HG03432 (cell line): ENCODE measurements at regions not wholly inside any gene's neighbourhood (a gene's known extent, or its start where the extent isn't known, plus 50 kb on each side); places are given as distances from the start of the nearest gene placed in this dataset.

Experiments used
- ATAC-seq: cut with Tn5 transposase; IDR thresholded peaks from one replicate; pipeline ENCODE4 v1.9.1; 2021; ENCODE audit warnings: mild to moderate bottlenecking, moderate library complexity; ENCODE audit not compliant: unreplicated experiment

- no peak for ATAC-seq
Measured at GRCh38 chr10:78547905-78548304, 514.2 kb downstream of the RPS24 start.

GRCh38 chr10:78548369-78548768 lies 514.7 kb downstream of the RPS24 start:
- ATAC-seq, result no peak

- ATAC-seq, result no peak
Measured at GRCh38 chr10:78549140-78549935, 515.7 kb downstream of the RPS24 start.

- no peak for ATAC-seq
Measured at GRCh38 chr10:78550090-78550489, 516.4 kb downstream of the RPS24 start.

GRCh38 chr10:78550716-78551115 lies 517.1 kb downstream of the RPS24 start:
- no peak for ATAC-seq

- ATAC-seq, result no peak
Measured at GRCh38 chr10:78551184-78552005, 517.4 kb upstream of the ZMIZ1 start.

GRCh38 chr10:78552261-78552811 lies 516.4 kb upstream of the ZMIZ1 start:
- no peak for ATAC-seq

- ATAC-seq, result no peak
Measured at GRCh38 chr10:78553792-78554191, 515.0 kb upstream of the ZMIZ1 start.

- no peak for ATAC-seq
Measured at GRCh38 chr10:78555128-78555527, 513.6 kb upstream of the ZMIZ1 start.

- ATAC-seq, result no peak
Measured at GRCh38 chr10:78556705-78557432, 511.9 kb upstream of the ZMIZ1 start.

GRCh38 chr10:78557433-78557925 lies 511.3 kb upstream of the ZMIZ1 start:
- no peak for ATAC-seq

- ATAC-seq, result no peak
Measured at GRCh38 chr10:78559661-78560340, 509.0 kb upstream of the ZMIZ1 start.

- ATAC-seq, result no peak
Measured at GRCh38 chr10:78560341-78560688, 508.5 kb upstream of the ZMIZ1 start.

- no peak for ATAC-seq
Measured at GRCh38 chr10:78563314-78563713, 505.5 kb upstream of the ZMIZ1 start.

GRCh38 chr10:78565841-78566240 lies 502.9 kb upstream of the ZMIZ1 start:
- no peak for ATAC-seq

- no peak for ATAC-seq
Measured at GRCh38 chr10:78566284-78567111, 502.3 kb upstream of the ZMIZ1 start.

- ATAC-seq, result no peak
Measured at GRCh38 chr10:78567680-78568455, 500.9 kb upstream of the ZMIZ1 start.

- no peak for ATAC-seq
Measured at GRCh38 chr10:78568620-78569019, 500.1 kb upstream of the ZMIZ1 start.
